ENCODE measurements at regions not wholly inside any gene's neighbourhood (a gene's known extent, or its start where the extent isn't known, plus 50 kb on each side); places are given as distances from the start of the nearest gene placed in this dataset.

- DNase-seq (ENCODE audit: low spot score) (no peak), ATAC-seq (ENCODE audit: insufficient number of reproducible peaks, low FRiP score, low read depth) (no peak)
- Histone ChIP-seq H3K27ac (no peak overlapping the region), H3K4me1 (ENCODE audit: control insufficient read depth in 1 of 2, low read depth in 2 of 2) (no peaks in the 10 kb centered on the region), H3K9me3 (no peaks in the 10 kb centered on the region), H3K36me3 (no peaks in the 10 kb centered on the region), H3K4me3 (no peak overlapping the region), H3K27me3 (replicated peaks; ENCODE audit: insufficient read depth) (peaks cover 11% of the 10 kb centered on the region)
- no peak for TF ChIP-seq CTCF (IDR thresholded peaks at IDR 0.05)
Measured at GRCh38 chr14:100674428-100674827, 52.3 kb upstream of the DLK1 start.

GRCh38 chr14:100674897-100675619 is 51.6 kb upstream of the DLK1 start:
- Histone ChIP-seq H3K9me3 (no peaks in the 10 kb centered on the region), H3K4me1 (ENCODE audit: control insufficient read depth in 1 of 2, low read depth in 2 of 2) (no peaks in the 10 kb centered on the region), H3K27ac (no peak overlapping the region), H3K36me3 (no peaks in the 10 kb centered on the region), H3K4me3 (no peak overlapping the region), H3K27me3 (replicated peaks; ENCODE audit: insufficient read depth) (peaks cover 11% of the 10 kb centered on the region)
- TF ChIP-seq CTCF (IDR thresholded peaks at IDR 0.05) = no peak
- DNase-seq (ENCODE audit: low spot score) = no peak
- no peak for ATAC-seq (ENCODE audit: insufficient number of reproducible peaks, low FRiP score, low read depth)

- peaks cover 11% of the 10 kb centered on the region for H3K27me3 ChIP-seq (replicated peaks; ENCODE audit: insufficient read depth)
- H3K36me3 ChIP-seq = no peaks in the 10 kb centered on the region
Measured at GRCh38 chr14:100675699-100676684, 50.7 kb upstream of the DLK1 start.

More at GRCh38 chr14:100675699-100676684, 50.7 kb upstream of the DLK1 start:
- no peak for ATAC-seq (ENCODE audit: insufficient number of reproducible peaks, low FRiP score, low read depth)
- no peaks in the 10 kb centered on the region for H3K4me1 ChIP-seq (ENCODE audit: control insufficient read depth in 1 of 2, low read depth in 2 of 2)
- no peak for TF ChIP-seq CTCF (IDR thresholded peaks at IDR 0.05)
- no peak overlapping the region for H3K4me3 ChIP-seq
- no peak overlapping the region for H3K27ac ChIP-seq
- no peak for DNase-seq (ENCODE audit: low spot score)
- H3K9me3 ChIP-seq = no peaks in the 10 kb centered on the region

All from thoracic aorta (tissue), 2 donors.